B cell (primary cell): ENCODE measurements at regions not wholly inside any gene's neighbourhood (a gene's known extent, or its start where the extent isn't known, plus 50 kb on each side); places are given as distances from the start of the nearest gene placed in this dataset.

Source experiments
- ATAC-seq: fragments of 200-7000 bp; cut with Tn5 transposase; one replicate; pipeline ENCODE4 v1.10.0; 2021; ENCODE audit warnings: low read depth, mild to moderate bottlenecking, moderate number of reproducible peaks, moderate library complexity
- CTCF ChIA-PET: fragments of 350-600 bp; sonication (Branson Sonifier 250); formaldehyde crosslinking; loops from one replicate; lab custom pipeline; 2021; ENCODE audit warnings: antibody characterized with exemption, inconsistent platforms; lab: Charles Lee
- POLR2A ChIA-PET: fragments of 350-600 bp; sonication (Branson Sonifier 250); formaldehyde crosslinking; loops from one replicate; lab custom pipeline; 2021; ENCODE audit warnings: antibody characterized with exemption; lab: Charles Lee
- DNase-seq: peaks from one replicate; pipeline ENCODE4 v3.0.0; 2013
- H2AFZ ChIP-seq: 2 replicates; pipeline ENCODE4 v1.6.1; 2012; ENCODE audit warnings: mild to moderate bottlenecking, low read depth, low read length; ENCODE audit not compliant: insufficient read depth, poor library complexity, severe bottlenecking
- H3K27ac ChIP-seq, 2 donors: 1 replicate in 1 of 2; 2 replicates in 1 of 2; pipeline ENCODE4 v1.5.1; 2012 to 2013; ENCODE audit warnings: low read length in 2 of 2, mild to moderate bottlenecking in 2 of 2, moderate library complexity in 1 of 2
- H3K27me3 ChIP-seq, 4 experiments: fragments of 200-600 bp in 1 of 4; sonication (generic) in 1 of 4; replicated peaks in 1 of 4; 1 replicate in 2 of 4; 2 replicates in 2 of 4; pipeline versions ENCODE4 v1.6.1 to v1.7.0; 2013 to 2016; ENCODE audit warnings: low read length in 3 of 4, mild to moderate bottlenecking in 2 of 4, mixed read lengths in 1 of 4, moderate library complexity in 1 of 4; ENCODE audit not compliant: insufficient read depth in 4 of 4, control insufficient read depth in 3 of 4; ENCODE audit errors: control extremely low read depth in 1 of 4
- H3K36me3 ChIP-seq, 2 experiments: replicated peaks in 1 of 2; 1 replicate in 1 of 2; 2 replicates in 1 of 2; pipeline versions ENCODE4 v1.6.1 to v1.7.1; 2013; ENCODE audit warnings: low read length in 1 of 2; ENCODE audit not compliant: insufficient read depth in 2 of 2, control insufficient read depth in 1 of 2; ENCODE audit errors: control extremely low read depth in 1 of 2, extremely low read depth in 1 of 2
- H3K4me1 ChIP-seq, 2 donors: fragments of 200-600 bp in 1 of 2; sonication (generic) in 1 of 2; 1 replicate in 1 of 2; 2 replicates in 1 of 2; pipeline versions ENCODE4 v1.5.1 to v1.6.1; 2013 to 2017; ENCODE audit warnings: low read length in 2 of 2; ENCODE audit not compliant: control insufficient read depth in 2 of 2, insufficient read depth in 2 of 2
- H3K4me2 ChIP-seq: replicated peaks from 2 replicates; pipeline ENCODE3; 2012; ENCODE audit warnings: mild to moderate bottlenecking, low read depth, low read length; ENCODE audit not compliant: poor library complexity, severe bottlenecking
- H3K4me3 ChIP-seq, 5 experiments: fragments of 200-600 bp in 1 of 5; sonication (generic) in 1 of 5; 1 replicate in 3 of 5; 2 replicates in 2 of 5; pipeline versions ENCODE4 v1.5.1 to v1.7.0; 2011 to 2016; ENCODE audit warnings: low read length in 4 of 5, mild to moderate bottlenecking in 4 of 5, low read depth in 2 of 5, control low read depth in 1 of 5, moderate library complexity in 1 of 5; ENCODE audit not compliant: insufficient read depth in 1 of 5; ENCODE audit errors: control extremely low read depth in 1 of 5, extremely low read depth in 1 of 5
- H3K79me2 ChIP-seq: fragments of 200-600 bp; sonication (generic); one replicate; pipeline ENCODE4 v1.6.0; 2016; ENCODE audit warnings: low read length; ENCODE audit not compliant: control insufficient read depth, insufficient read depth
- H3K9ac ChIP-seq: fragments of 200-600 bp; sonication (generic); 2 replicates; pipeline ENCODE4 v1.6.1; 2017; ENCODE audit warnings: mild to moderate bottlenecking, low read length, moderate library complexity
- H3K9me3 ChIP-seq, 3 donors: one replicate each; pipeline versions ENCODE4 v1.6.1 to v1.7.1; 2013; ENCODE audit warnings: low read length in 2 of 3; ENCODE audit not compliant: control insufficient read depth in 2 of 3, insufficient read depth in 1 of 3; ENCODE audit errors: control extremely low read depth in 1 of 3
- H4K20me1 ChIP-seq: 2 replicates; pipeline ENCODE4 v1.6.0; 2012; ENCODE audit warnings: mild to moderate bottlenecking, low read length; ENCODE audit not compliant: insufficient read depth, control insufficient read depth, poor library complexity, severe bottlenecking
- H3K27ac Mint-ChIP-seq: one replicate; pipeline ENCODE4 v1.8.0; 2021; ENCODE audit warnings: mixed read lengths
- H3K27me3 Mint-ChIP-seq: one replicate; pipeline ENCODE4 v1.8.0; 2021; ENCODE audit warnings: mixed read lengths
- H3K4me1 Mint-ChIP-seq: one replicate; pipeline ENCODE4 v1.8.0; 2021; ENCODE audit warnings: mixed read lengths
- H3K4me3 Mint-ChIP-seq: one replicate; pipeline ENCODE4 v1.8.0; 2021; ENCODE audit warnings: mixed read lengths
- H3K9me3 Mint-ChIP-seq: one replicate; pipeline ENCODE4 v1.8.0; 2022; ENCODE audit warnings: mixed read lengths; ENCODE audit not compliant: insufficient read depth
- CTCF ChIP-seq: fragments of 200-600 bp; IDR thresholded peaks from one replicate; pipeline ENCODE4 v1.8.0; 2022; ENCODE audit warnings: antibody characterized with exemption, mild to moderate bottlenecking
- EZH2 ChIP-seq: IDR thresholded peaks from 2 replicates; pipeline ENCODE4 v1.6.1; 2012; ENCODE audit warnings: borderline replicate concordance, low read depth, mild to moderate bottlenecking, moderate library complexity, low read length; ENCODE audit not compliant: insufficient read depth, poor library complexity, severe bottlenecking
- WGBS: methylation state at CpG from one replicate; pipeline ENCODE4 v1.1.5; 2013; ENCODE audit warnings: missing lambda C conversion rate; ENCODE audit not compliant: insufficient coverage; 5-methylcytosine and 5-hydroxymethylcytosine counted together
- intact Hi-C: fragments of 100-400 bp; cut with micrococcal nuclease; formaldehyde crosslinking; loops from one replicate; pipeline ENCODE4 v1.10.0; 2022

GRCh38 chr6:44656691-44657090 is 269.2 kb downstream of the CDC5L start:
- peaks cover 36% of the 10 kb centered on the region for H3K27me3 Mint-ChIP-seq
- Histone ChIP-seq H3K36me3 (no peaks in the 10 kb centered on the region), H3K9ac (no peak overlapping the region), H4K20me1 (no peaks in the 10 kb centered on the region), H3K27ac (no peak overlapping the region), H3K4me2 (no peak overlapping the region), H2AFZ (no peak overlapping the region), H3K4me3 (no peak overlapping the region), H3K9me3 (no peaks in the 10 kb centered on the region), H3K4me1 (no peaks in the 10 kb centered on the region), H3K79me2 (no peaks in the 10 kb centered on the region), H3K27me3 (peaks cover 0 to 13% (median 6%) of the 10 kb centered on the region in 4 experiments)
- H3K9me3 Mint-ChIP-seq, result peaks cover 5% of the 10 kb centered on the region
- DNase-seq, result no peak
- intact Hi-C loops, result no loop called here
- no peak overlapping the region for H3K27ac Mint-ChIP-seq
- H3K4me1 Mint-ChIP-seq, result peaks cover 5% of the 10 kb centered on the region
- 94% methylated on average over 3 of the region's 6 CpGs for WGBS
- ChIA-PET POLR2A (no interaction called here), CTCF (interaction anchor here (1.2 to 12.5 kb wide), 16 partner anchors 9 to 1320 kb away, joined by 3 to 334 read pairs (median 6); no protein-coding TSS in a partner anchor)
- TF ChIP-seq EZH2, result no peak
- no peak for TF ChIP-seq CTCF
- no peak overlapping the region for H3K4me3 Mint-ChIP-seq
- no peak for ATAC-seq

GRCh38 chr6:44657206-44657819 is 269.8 kb downstream of the CDC5L start:
- DNase-seq (no peak), ATAC-seq (no peak)
- Histone ChIP-seq H3K27ac (no peak overlapping the region), H3K27me3 (peaks cover 0 to 13% (median 6%) of the 10 kb centered on the region in 4 experiments), H4K20me1 (no peaks in the 10 kb centered on the region), H3K9ac (no peak overlapping the region), H3K4me1 (no peaks in the 10 kb centered on the region), H3K4me3 (no peak overlapping the region), H3K36me3 (no peaks in the 10 kb centered on the region), H3K4me2 (no peak overlapping the region), H3K9me3 (no peaks in the 10 kb centered on the region), H3K79me2 (no peaks in the 10 kb centered on the region), H2AFZ (no peak overlapping the region)
- 92% methylated on average over 7 of the region's 10 CpGs for WGBS
- H3K4me3 Mint-ChIP-seq, result no peak overlapping the region
- ChIA-PET CTCF (interaction anchor here (1.0 to 12.5 kb wide), 11 partner anchors 8 to 1273 kb away, joined by 3 to 334 read pairs (median 7); no protein-coding TSS in a partner anchor), POLR2A (no interaction called here)
- H3K4me1 Mint-ChIP-seq, result peaks cover 5% of the 10 kb centered on the region
- peaks cover 5% of the 10 kb centered on the region for H3K9me3 Mint-ChIP-seq
- peaks cover 29% of the 10 kb centered on the region for H3K27me3 Mint-ChIP-seq
- H3K27ac Mint-ChIP-seq, result no peak overlapping the region
- intact Hi-C loops, result no loop called here
- no peak for TF ChIP-seq EZH2
- no peak for TF ChIP-seq CTCF
